Left lung (tissue), 4 donors: ENCODE measurements at regions not wholly inside any gene's neighbourhood (a gene's known extent, or its start where the extent isn't known, plus 50 kb on each side); places are given as distances from the start of the nearest gene placed in this dataset.

Source experiments
- ATAC-seq: fragments of 200-7000 bp; cut with Tn5 transposase; one replicate; pipeline ENCODE4 v1.9.1; 2020; ENCODE audit warnings: moderate library complexity
- DNase-seq, 4 donors: peaks; one replicate each; pipeline ENCODE4 v3.0.0-alpha.2; 2013 to 2020
- H3K27ac ChIP-seq, 2 donors: fragments of 200-600 bp; sonication (generic) in 1 of 2; one replicate each; pipeline versions ENCODE4 v1.5.0 to v1.8.0; 2020 to 2021
- H3K27me3 ChIP-seq, 2 donors: fragments of 200-600 bp; sonication (generic) in 1 of 2; one replicate each; pipeline versions ENCODE4 v1.5.0 to v1.8.0; 2020 to 2021
- H3K36me3 ChIP-seq, 2 donors: fragments of 200-600 bp; sonication (generic) in 1 of 2; one replicate each; pipeline versions ENCODE4 v1.5.0 to v1.8.0; 2020 to 2021
- H3K4me1 ChIP-seq, 2 donors: fragments of 200-600 bp; one replicate each; pipeline ENCODE4 v1.8.0; 2021
- H3K4me3 ChIP-seq, 2 donors: fragments of 200-600 bp; sonication (generic) in 1 of 2; one replicate each; pipeline versions ENCODE4 v1.5.0 to v1.8.0; 2020 to 2021; ENCODE audit warnings: mild to moderate bottlenecking in 1 of 2
- H3K9me3 ChIP-seq, 2 donors: fragments of 200-600 bp; sonication (generic) in 1 of 2; one replicate each; pipeline versions ENCODE4 v1.5.0 to v1.8.0; 2020 to 2021
- CTCF ChIP-seq, 2 donors: fragments of 200-600 bp; sonication (generic) in 1 of 2; IDR thresholded peaks; one replicate each; pipeline versions ENCODE4 v1.5.0 to v1.8.0; 2021; ENCODE audit warnings: antibody characterized with exemption in 2 of 2
- intact Hi-C, 2 donors: fragments of 100-400 bp; cut with DNase I; formaldehyde crosslinking; loops; one replicate each; pipeline versions ENCODE4 v1.11.2 to v1.14.2; 2022
- donor health status: DM: no; HTN: yes; CAD: no.
- donor health status: DM: no; HTN: no; CAD: no.

GRCh38 chr3:180188512-180189309 lies 152.0 kb upstream of the PEX5L start:
- H3K36me3 ChIP-seq, result no peaks in the 10 kb centered on the region
- intact Hi-C loops, result no loop called here
- H3K4me1 ChIP-seq, result no peaks in the 10 kb centered on the region
- DNase-seq, result no peak
- H3K4me3 ChIP-seq, result no peak overlapping the region
- TF ChIP-seq CTCF (IDR thresholded peaks at IDR 0.05), result no peak
- no peak overlapping the region for H3K27ac ChIP-seq
- ATAC-seq, result no peak
- no peaks in the 10 kb centered on the region for H3K27me3 ChIP-seq
- H3K9me3 ChIP-seq, result no peaks in the 10 kb centered on the region

- no peaks in the 10 kb centered on the region for H3K9me3 ChIP-seq
- no peaks in the 10 kb centered on the region for H3K36me3 ChIP-seq
- TF ChIP-seq CTCF (IDR thresholded peaks at IDR 0.05), result no peak
- DNase-seq (no peak), ATAC-seq (no peak)
- H3K4me3 ChIP-seq, result no peak overlapping the region
- no peaks in the 10 kb centered on the region for H3K27me3 ChIP-seq
- H3K4me1 ChIP-seq, result no peaks in the 10 kb centered on the region
- no peak overlapping the region for H3K27ac ChIP-seq
- intact Hi-C loops, result no loop called here
These were observed 152.5 kb upstream of the PEX5L start for GRCh38 chr3:180189310-180189648.

- no peak for TF ChIP-seq CTCF (IDR thresholded peaks at IDR 0.05)
- Histone ChIP-seq H3K27me3 (no peaks in the 10 kb centered on the region), H3K4me1 (no peaks in the 10 kb centered on the region), H3K36me3 (no peaks in the 10 kb centered on the region), H3K9me3 (no peaks in the 10 kb centered on the region), H3K4me3 (no peak overlapping the region), H3K27ac (no peak overlapping the region)
- intact Hi-C loops, result no loop called here
- ATAC-seq (no peak), DNase-seq (no peak)
These were observed 159.9 kb upstream of the PEX5L start for GRCh38 chr3:180196658-180197057.

GRCh38 chr3:180199417-180199995 lies 162.8 kb upstream of the PEX5L start:
- Histone ChIP-seq H3K4me1 (no peaks in the 10 kb centered on the region), H3K9me3 (peaks cover 0 to 6% of the 10 kb centered on the region in 2 donors), H3K36me3 (no peaks in the 10 kb centered on the region), H3K27me3 (no peaks in the 10 kb centered on the region), H3K27ac (no peak overlapping the region), H3K4me3 (no peak overlapping the region)
- DNase-seq (no peak), ATAC-seq (no peak)
- intact Hi-C loops, result no loop called here
- no peak for TF ChIP-seq CTCF (IDR thresholded peaks at IDR 0.05)

GRCh38 chr3:180215866-180216265 lies 179.1 kb upstream of the PEX5L start:
- no peak for TF ChIP-seq CTCF (IDR thresholded peaks at IDR 0.05)
- ATAC-seq (no peak), DNase-seq (no peak)
- Histone ChIP-seq H3K36me3 (no peaks in the 10 kb centered on the region), H3K9me3 (peaks cover 0 to 11% of the 10 kb centered on the region in 2 donors), H3K4me3 (no peak overlapping the region), H3K27me3 (no peaks in the 10 kb centered on the region), H3K4me1 (no peaks in the 10 kb centered on the region), H3K27ac (no peak overlapping the region)
- intact Hi-C loops, result no loop called here
